ENCODE measurements at regions not wholly inside any gene's neighbourhood (a gene's known extent, or its start where the extent isn't known, plus 50 kb on each side); places are given as distances from the start of the nearest gene placed in this dataset.
"Not testable (repeated sequence)": the region's sequence is repeated elsewhere in the genome, so short reads cannot be mapped to it uniquely, and the experiment has no call there.

- H3K4me3 ChIP-seq (ENCODE audit: low read length in 2 of 2); H3K4me3 Mint-ChIP-seq; H3K4me1 Mint-ChIP-seq; POLR2A ChIA-PET (ENCODE audit: partially characterized antibody); H3K4me1 ChIP-seq (ENCODE audit: insufficient read depth, low read length); H3K27ac Mint-ChIP-seq; H3K36me3 Mint-ChIP-seq; CTCF ChIA-PET (ENCODE audit: partially characterized antibody); H3K9me3 ChIP-seq (ENCODE audit: control insufficient read depth in 1 of 2, low read length in 2 of 2); H3K27ac ChIP-seq (ENCODE audit: low read depth, low read length); H3K36me3 ChIP-seq (ENCODE audit: insufficient read depth, low read length); DNase-seq; H3K27me3 ChIP-seq (ENCODE audit: insufficient read depth, low read length); intact Hi-C loops (cut with micrococcal nuclease); H3K27me3 Mint-ChIP-seq: not testable (repeated sequence)
- H3K9me3 Mint-ChIP-seq: peaks cover 0 to 22% (median 9%) of the 10 kb centered on the region in 8 donors
These were observed 722.6 kb downstream of the BRINP3 start for GRCh38 chr1:189755100-189755499.

GRCh38 chr1:189764391-189765320, 713.0 kb downstream of the BRINP3 start:
- ChIA-PET CTCF (ENCODE audit: partially characterized antibody) (interaction anchor here (0.9 kb wide), 1 partner anchor 94 kb away, joined by 3 read pairs; no protein-coding TSS in a partner anchor), POLR2A (ENCODE audit: partially characterized antibody) (no interaction called here)
- no peak overlapping the region for H3K4me3 Mint-ChIP-seq
- H3K4me1 ChIP-seq (ENCODE audit: insufficient read depth, low read length): no peaks in the 10 kb centered on the region
- no peaks in the 10 kb centered on the region for H3K4me1 Mint-ChIP-seq
- H3K27me3 Mint-ChIP-seq: no peaks in the 10 kb centered on the region
- no peaks in the 10 kb centered on the region for H3K36me3 Mint-ChIP-seq
- H3K27ac Mint-ChIP-seq: no peak overlapping the region
- no peaks in the 10 kb centered on the region for H3K36me3 ChIP-seq (ENCODE audit: insufficient read depth, low read length)
- no peaks in the 10 kb centered on the region for H3K27me3 ChIP-seq (ENCODE audit: insufficient read depth, low read length)
- intact Hi-C loops (cut with micrococcal nuclease): no loop called here
- H3K9me3 ChIP-seq (ENCODE audit: control insufficient read depth in 1 of 2, low read length in 2 of 2): no peaks in the 10 kb centered on the region
- H3K9me3 Mint-ChIP-seq: peaks cover 3 to 27% (median 9%) of the 10 kb centered on the region in 8 donors
- H3K27ac ChIP-seq (ENCODE audit: low read depth, low read length): no peak overlapping the region
- H3K4me3 ChIP-seq (ENCODE audit: low read length in 2 of 2): no peak overlapping the region
- no peak for DNase-seq

- ChIA-PET POLR2A (ENCODE audit: partially characterized antibody) (no interaction called here), CTCF (ENCODE audit: partially characterized antibody) (no interaction called here)
- Histone ChIP-seq H3K4me1 (ENCODE audit: insufficient read depth, low read length) (no peaks in the 10 kb centered on the region), H3K36me3 (ENCODE audit: insufficient read depth, low read length) (no peaks in the 10 kb centered on the region), H3K27ac (ENCODE audit: low read depth, low read length) (no peak overlapping the region), H3K27me3 (ENCODE audit: insufficient read depth, low read length) (no peaks in the 10 kb centered on the region), H3K9me3 (ENCODE audit: control insufficient read depth in 1 of 2, low read length in 2 of 2) (no peaks in the 10 kb centered on the region), H3K4me3 (ENCODE audit: low read length in 2 of 2) (no peak overlapping the region)
- H3K4me1 Mint-ChIP-seq: no peaks in the 10 kb centered on the region
- no peak overlapping the region for H3K4me3 Mint-ChIP-seq
- no peaks in the 10 kb centered on the region for H3K36me3 Mint-ChIP-seq
- intact Hi-C loops (cut with micrococcal nuclease): no loop called here
- H3K27me3 Mint-ChIP-seq: no peaks in the 10 kb centered on the region
- peaks cover 3 to 23% (median 11%) of the 10 kb centered on the region in 8 donors for H3K9me3 Mint-ChIP-seq
- no peak overlapping the region for H3K27ac Mint-ChIP-seq
- no peak for DNase-seq
These were observed 708.2 kb downstream of the BRINP3 start for GRCh38 chr1:189769448-189769847.

GRCh38 chr1:189774721-189775287, 702.9 kb downstream of the BRINP3 start:
- ChIA-PET CTCF (ENCODE audit: partially characterized antibody) (no interaction called here), POLR2A (ENCODE audit: partially characterized antibody) (no interaction called here)
- Histone ChIP-seq H3K9me3 (ENCODE audit: control insufficient read depth in 1 of 2, low read length in 2 of 2) (no peaks in the 10 kb centered on the region), H3K4me1 (ENCODE audit: insufficient read depth, low read length) (no peaks in the 10 kb centered on the region), H3K27ac (ENCODE audit: low read depth, low read length) (no peak overlapping the region), H3K4me3 (ENCODE audit: low read length in 2 of 2) (no peak overlapping the region), H3K27me3 (ENCODE audit: insufficient read depth, low read length) (no peaks in the 10 kb centered on the region), H3K36me3 (ENCODE audit: insufficient read depth, low read length) (no peaks in the 10 kb centered on the region)
- DNase-seq: no peak
- intact Hi-C loops (cut with micrococcal nuclease): no loop called here
- peaks cover 0 to 18% (median 7%) of the 10 kb centered on the region in 8 donors for H3K9me3 Mint-ChIP-seq
- no peaks in the 10 kb centered on the region for H3K36me3 Mint-ChIP-seq
- H3K4me3 Mint-ChIP-seq: no peak overlapping the region
- no peaks in the 10 kb centered on the region for H3K27me3 Mint-ChIP-seq
- no peaks in the 10 kb centered on the region for H3K4me1 Mint-ChIP-seq
- H3K27ac Mint-ChIP-seq: no peak overlapping the region

GRCh38 chr1:189775343-189775742, 702.3 kb downstream of the BRINP3 start:
- no peak overlapping the region for H3K27ac Mint-ChIP-seq
- H3K4me3 Mint-ChIP-seq: no peak overlapping the region
- H3K4me1 ChIP-seq (ENCODE audit: insufficient read depth, low read length): no peaks in the 10 kb centered on the region
- ChIA-PET POLR2A (ENCODE audit: partially characterized antibody) (no interaction called here), CTCF (ENCODE audit: partially characterized antibody) (no interaction called here)
- no peaks in the 10 kb centered on the region for H3K27me3 Mint-ChIP-seq
- H3K9me3 ChIP-seq (ENCODE audit: control insufficient read depth in 1 of 2, low read length in 2 of 2): no peaks in the 10 kb centered on the region
- intact Hi-C loops (cut with micrococcal nuclease): no loop called here
- no peaks in the 10 kb centered on the region for H3K36me3 ChIP-seq (ENCODE audit: insufficient read depth, low read length)
- no peaks in the 10 kb centered on the region for H3K27me3 ChIP-seq (ENCODE audit: insufficient read depth, low read length)
- H3K4me3 ChIP-seq (ENCODE audit: low read length in 2 of 2): no peak overlapping the region
- no peak overlapping the region for H3K27ac ChIP-seq (ENCODE audit: low read depth, low read length)
- no peaks in the 10 kb centered on the region for H3K4me1 Mint-ChIP-seq
- no peak for DNase-seq
- peaks cover 0 to 20% (median 8%) of the 10 kb centered on the region in 8 donors for H3K9me3 Mint-ChIP-seq
- H3K36me3 Mint-ChIP-seq: no peaks in the 10 kb centered on the region

- H3K27ac Mint-ChIP-seq: no peak overlapping the region
- Histone ChIP-seq H3K9me3 (ENCODE audit: control insufficient read depth in 1 of 2, low read length in 2 of 2) (no peaks in the 10 kb centered on the region), H3K27me3 (ENCODE audit: insufficient read depth, low read length) (no peaks in the 10 kb centered on the region), H3K4me3 (ENCODE audit: low read length in 2 of 2) (no peak overlapping the region), H3K36me3 (ENCODE audit: insufficient read depth, low read length) (no peaks in the 10 kb centered on the region), H3K4me1 (ENCODE audit: insufficient read depth, low read length) (no peaks in the 10 kb centered on the region), H3K27ac (ENCODE audit: low read depth, low read length) (no peak overlapping the region)
- DNase-seq: no peak
- H3K9me3 Mint-ChIP-seq: peaks cover 0 to 24% (median 9%) of the 10 kb centered on the region in 8 donors
- no peaks in the 10 kb centered on the region for H3K4me1 Mint-ChIP-seq
- intact Hi-C loops (cut with micrococcal nuclease): no loop called here
- H3K27me3 Mint-ChIP-seq: no peaks in the 10 kb centered on the region
- POLR2A ChIA-PET (ENCODE audit: partially characterized antibody): no interaction called here
- H3K36me3 Mint-ChIP-seq: no peaks in the 10 kb centered on the region
- CTCF ChIA-PET (ENCODE audit: partially characterized antibody): no interaction called here
- no peak overlapping the region for H3K4me3 Mint-ChIP-seq
These were observed 698.6 kb downstream of the BRINP3 start for GRCh38 chr1:189779034-189779433.

GRCh38 chr1:189782295-189782694, 695.4 kb downstream of the BRINP3 start:
- Mint-ChIP-seq H3K4me3 (no peak overlapping the region), H3K9me3 (peaks cover 0 to 22% (median 11%) of the 10 kb centered on the region in 8 donors), H3K36me3 (no peaks in the 10 kb centered on the region), H3K27me3 (no peaks in the 10 kb centered on the region), H3K27ac (no peak overlapping the region), H3K4me1 (no peaks in the 10 kb centered on the region)
- Histone ChIP-seq H3K27me3 (ENCODE audit: insufficient read depth, low read length) (no peaks in the 10 kb centered on the region), H3K4me3 (ENCODE audit: low read length in 2 of 2) (no peak overlapping the region), H3K27ac (ENCODE audit: low read depth, low read length) (no peak overlapping the region), H3K9me3 (ENCODE audit: control insufficient read depth in 1 of 2, low read length in 2 of 2) (no peaks in the 10 kb centered on the region), H3K36me3 (ENCODE audit: insufficient read depth, low read length) (no peaks in the 10 kb centered on the region), H3K4me1 (ENCODE audit: insufficient read depth, low read length) (no peaks in the 10 kb centered on the region)
- POLR2A ChIA-PET (ENCODE audit: partially characterized antibody): no interaction called here
- CTCF ChIA-PET (ENCODE audit: partially characterized antibody): no interaction called here
- intact Hi-C loops (cut with micrococcal nuclease): no loop called here
- no peak for DNase-seq
